ENCODE measurements at regions not wholly inside any gene's neighbourhood (a gene's known extent, or its start where the extent isn't known, plus 50 kb on each side); places are given as distances from the start of the nearest gene placed in this dataset.

GRCh38 chr21:28216976-28217523 lies 775.6 kb downstream of the LTN1 start:
- H3K4me1 Mint-ChIP-seq: peaks cover 20% of the 10 kb centered on the region
- H3K27me3 Mint-ChIP-seq (ENCODE audit: low read depth): no peaks in the 10 kb centered on the region
- H3K4me3 Mint-ChIP-seq: no peak overlapping the region
- no peak for DNase-seq (ENCODE audit: low spot score in 2 of 2, unreplicated experiment in 2 of 2)
- H3K36me3 Mint-ChIP-seq: peaks cover 10% of the 10 kb centered on the region
- H3K9me3 Mint-ChIP-seq: peaks cover 12% of the 10 kb centered on the region
- no peak for TF ChIP-seq CTCF (IDR thresholded peaks at IDR 0.05; ENCODE audit: unreplicated experiment)
- no peak overlapping the region for H3K27ac Mint-ChIP-seq

- TF ChIP-seq CTCF (IDR thresholded peaks at IDR 0.05; ENCODE audit: unreplicated experiment): no peak
- peaks cover 9% of the 10 kb centered on the region for H3K36me3 Mint-ChIP-seq
- no peak overlapping the region for H3K4me3 Mint-ChIP-seq
- peaks cover 16% of the 10 kb centered on the region for H3K4me1 Mint-ChIP-seq
- peaks cover 12% of the 10 kb centered on the region for H3K9me3 Mint-ChIP-seq
- no peak overlapping the region for H3K27ac Mint-ChIP-seq
- no peaks in the 10 kb centered on the region for H3K27me3 Mint-ChIP-seq (ENCODE audit: low read depth)
- no peak for DNase-seq (ENCODE audit: low spot score in 2 of 2, unreplicated experiment in 2 of 2)
Measured at GRCh38 chr21:28215214-28215954, 777.3 kb downstream of the LTN1 start.

- Mint-ChIP-seq H3K27me3 (ENCODE audit: low read depth) (no peaks in the 10 kb centered on the region), H3K9me3 (peaks cover 10% of the 10 kb centered on the region), H3K36me3 (peaks cover 4% of the 10 kb centered on the region), H3K4me3 (no peak overlapping the region), H3K27ac (no peak overlapping the region), H3K4me1 (peaks cover 16% of the 10 kb centered on the region)
- no peak for DNase-seq (ENCODE audit: low spot score in 2 of 2, unreplicated experiment in 2 of 2)
- TF ChIP-seq CTCF (IDR thresholded peaks at IDR 0.05; ENCODE audit: unreplicated experiment): no peak
Measured at GRCh38 chr21:28214786-28215185, 777.9 kb downstream of the LTN1 start.

GRCh38 chr21:28213261-28213660 lies 779.4 kb downstream of the LTN1 start:
- no peak for TF ChIP-seq CTCF (IDR thresholded peaks at IDR 0.05; ENCODE audit: unreplicated experiment)
- H3K4me3 Mint-ChIP-seq: no peak overlapping the region

GRCh38 chr21:28212061-28212460 lies 780.6 kb downstream of the LTN1 start:
- no peak for DNase-seq (ENCODE audit: low spot score in 2 of 2, unreplicated experiment in 2 of 2)
- H3K4me3 Mint-ChIP-seq: no peak overlapping the region
- no peaks in the 10 kb centered on the region for H3K9me3 Mint-ChIP-seq
- no peaks in the 10 kb centered on the region for H3K36me3 Mint-ChIP-seq
- peak overlapping the region; percentile 4 for H3K27ac Mint-ChIP-seq
- no peaks in the 10 kb centered on the region for H3K27me3 Mint-ChIP-seq (ENCODE audit: low read depth)
- H3K4me1 Mint-ChIP-seq: peaks cover 27% of the 10 kb centered on the region
- TF ChIP-seq CTCF (IDR thresholded peaks at IDR 0.05; ENCODE audit: unreplicated experiment): no peak

More at GRCh38 chr21:28213261-28213660, 779.4 kb downstream of the LTN1 start:
- H3K27me3 Mint-ChIP-seq (ENCODE audit: low read depth): no peaks in the 10 kb centered on the region
- H3K27ac Mint-ChIP-seq: no peak overlapping the region
- peaks cover 3% of the 10 kb centered on the region for H3K36me3 Mint-ChIP-seq
- peaks cover 4% of the 10 kb centered on the region for H3K9me3 Mint-ChIP-seq
- H3K4me1 Mint-ChIP-seq: peaks cover 19% of the 10 kb centered on the region
- no peak for DNase-seq (ENCODE audit: low spot score in 2 of 2, unreplicated experiment in 2 of 2)

Measured in mesothelial cell of epicardium (in vitro differentiated cells).